T-helper 1 cell treated with Interleukin-12 subunit alpha and Interleukin-12 subunit beta and Interleukin-4 antibody, amounts not matched to agents 30 μg/mL and 1 μg/mL, for 36 hours (primary cell): ENCODE measurements at regions not wholly inside any gene's neighbourhood (a gene's known extent, or its start where the extent isn't known, plus 50 kb on each side); places are given as distances from the start of the nearest gene placed in this dataset.
"Not testable (repeated sequence)": the region's sequence is repeated elsewhere in the genome, so short reads cannot be mapped to it uniquely, and the experiment has no call there.

Source experiments
- H3K27ac Mint-ChIP-seq: one replicate; pipeline ENCODE4 v1.8.0; 2021; ENCODE audit warnings: mild to moderate bottlenecking, mixed read lengths
- H3K27me3 Mint-ChIP-seq: one replicate; pipeline ENCODE4 v1.8.0; 2021; ENCODE audit warnings: low read depth, mixed read lengths
- H3K36me3 Mint-ChIP-seq: one replicate; pipeline ENCODE4 v1.8.0; 2021; ENCODE audit warnings: low read depth, mixed read lengths
- H3K4me1 Mint-ChIP-seq: one replicate; pipeline ENCODE4 v1.8.0; 2021; ENCODE audit warnings: low read depth, mixed read lengths
- H3K4me3 Mint-ChIP-seq: one replicate; pipeline ENCODE4 v1.8.0; 2021; ENCODE audit warnings: mild to moderate bottlenecking, moderate library complexity, mixed read lengths
- H3K9me3 Mint-ChIP-seq: one replicate; pipeline ENCODE4 v1.8.0; 2021; ENCODE audit warnings: mixed read lengths

GRCh38 chr16:88197481-88198456 is 185.0 kb upstream of the ZNF469 start:
- H3K9me3 Mint-ChIP-seq = peaks cover under 1% of the 10 kb centered on the region
- no peaks in the 10 kb centered on the region for H3K36me3 Mint-ChIP-seq
- H3K4me1 Mint-ChIP-seq = no peaks in the 10 kb centered on the region
- H3K27ac Mint-ChIP-seq = no peak overlapping the region
- H3K4me3 Mint-ChIP-seq = no peak overlapping the region
- H3K27me3 Mint-ChIP-seq = peaks cover 4% of the 10 kb centered on the region

GRCh38 chr16:88198457-88199295 is 184.1 kb upstream of the ZNF469 start:
- H3K9me3 Mint-ChIP-seq, H3K27ac Mint-ChIP-seq, H3K36me3 Mint-ChIP-seq, H3K4me1 Mint-ChIP-seq, H3K27me3 Mint-ChIP-seq, H3K4me3 Mint-ChIP-seq: not testable (repeated sequence)

DNA sequence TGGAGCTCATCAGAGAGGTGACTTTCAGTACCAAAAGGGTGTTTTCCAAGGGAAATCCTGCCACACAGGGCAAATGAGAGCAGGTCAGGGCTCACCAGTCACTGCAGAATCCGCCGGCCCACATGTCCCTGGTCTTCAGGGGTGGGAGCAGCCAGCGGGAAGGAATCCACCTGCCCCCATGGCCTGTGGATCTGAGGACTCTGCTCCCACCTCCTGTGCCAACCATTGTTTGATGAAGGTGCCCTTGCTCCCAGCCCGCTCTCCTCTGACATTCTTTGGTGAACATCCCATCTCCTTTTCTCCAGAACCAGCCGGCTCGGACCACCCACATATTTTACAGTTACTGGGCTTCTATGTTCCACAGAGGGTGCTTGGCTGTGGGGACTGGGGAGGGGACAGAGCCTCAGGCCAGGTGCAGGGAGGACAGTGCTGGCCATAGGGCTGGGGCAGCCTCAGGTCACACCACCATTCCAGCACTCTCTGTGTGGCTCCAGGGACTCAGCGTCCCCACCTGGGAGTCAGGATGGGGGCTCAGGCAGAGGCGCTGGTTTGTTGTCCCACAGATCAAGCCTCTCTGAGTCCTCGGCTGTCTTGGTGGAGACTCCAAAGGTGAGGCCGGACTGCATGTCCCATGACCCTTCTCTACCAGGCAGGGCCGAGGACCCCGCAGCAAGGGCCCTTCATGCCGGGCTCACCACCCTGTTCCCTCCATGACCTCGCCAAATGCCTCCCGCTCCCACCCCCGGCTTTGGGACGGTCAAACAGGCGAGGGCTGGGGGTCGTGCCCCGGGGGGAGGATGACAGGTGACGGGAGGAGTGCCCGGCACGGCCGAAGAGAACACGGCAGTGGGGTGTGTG is 183.2 kb upstream of the ZNF469 start:
- H3K36me3 Mint-ChIP-seq, H3K27ac Mint-ChIP-seq, H3K27me3 Mint-ChIP-seq, H3K4me1 Mint-ChIP-seq, H3K4me3 Mint-ChIP-seq, H3K9me3 Mint-ChIP-seq: not testable (repeated sequence)

- H3K36me3 Mint-ChIP-seq, H3K27ac Mint-ChIP-seq, H3K4me3 Mint-ChIP-seq, H3K27me3 Mint-ChIP-seq, H3K4me1 Mint-ChIP-seq, H3K9me3 Mint-ChIP-seq: not testable (repeated sequence)
Observed at GRCh38 chr16:88200154-88200895, 182.4 kb upstream of the ZNF469 start.

GRCh38 chr16:88200896-88201185 is 181.9 kb upstream of the ZNF469 start:
- Mint-ChIP-seq H3K4me1 (no peaks in the 10 kb centered on the region), H3K27ac (no peak overlapping the region), H3K36me3 (no peaks in the 10 kb centered on the region), H3K4me3 (no peak overlapping the region), H3K27me3 (no peaks in the 10 kb centered on the region), H3K9me3 (no peaks in the 10 kb centered on the region)

- H3K27me3 Mint-ChIP-seq, H3K4me1 Mint-ChIP-seq, H3K36me3 Mint-ChIP-seq, H3K4me3 Mint-ChIP-seq, H3K9me3 Mint-ChIP-seq, H3K27ac Mint-ChIP-seq: not testable (repeated sequence)
Observed at GRCh38 chr16:88201611-88202010, 181.1 kb upstream of the ZNF469 start.

GRCh38 chr16:88202207-88202745 is 180.5 kb upstream of the ZNF469 start:
- Mint-ChIP-seq H3K4me3 (no peak overlapping the region), H3K36me3 (no peaks in the 10 kb centered on the region), H3K27me3 (no peaks in the 10 kb centered on the region), H3K9me3 (no peaks in the 10 kb centered on the region), H3K27ac (no peak overlapping the region), H3K4me1 (no peaks in the 10 kb centered on the region)

DNA sequence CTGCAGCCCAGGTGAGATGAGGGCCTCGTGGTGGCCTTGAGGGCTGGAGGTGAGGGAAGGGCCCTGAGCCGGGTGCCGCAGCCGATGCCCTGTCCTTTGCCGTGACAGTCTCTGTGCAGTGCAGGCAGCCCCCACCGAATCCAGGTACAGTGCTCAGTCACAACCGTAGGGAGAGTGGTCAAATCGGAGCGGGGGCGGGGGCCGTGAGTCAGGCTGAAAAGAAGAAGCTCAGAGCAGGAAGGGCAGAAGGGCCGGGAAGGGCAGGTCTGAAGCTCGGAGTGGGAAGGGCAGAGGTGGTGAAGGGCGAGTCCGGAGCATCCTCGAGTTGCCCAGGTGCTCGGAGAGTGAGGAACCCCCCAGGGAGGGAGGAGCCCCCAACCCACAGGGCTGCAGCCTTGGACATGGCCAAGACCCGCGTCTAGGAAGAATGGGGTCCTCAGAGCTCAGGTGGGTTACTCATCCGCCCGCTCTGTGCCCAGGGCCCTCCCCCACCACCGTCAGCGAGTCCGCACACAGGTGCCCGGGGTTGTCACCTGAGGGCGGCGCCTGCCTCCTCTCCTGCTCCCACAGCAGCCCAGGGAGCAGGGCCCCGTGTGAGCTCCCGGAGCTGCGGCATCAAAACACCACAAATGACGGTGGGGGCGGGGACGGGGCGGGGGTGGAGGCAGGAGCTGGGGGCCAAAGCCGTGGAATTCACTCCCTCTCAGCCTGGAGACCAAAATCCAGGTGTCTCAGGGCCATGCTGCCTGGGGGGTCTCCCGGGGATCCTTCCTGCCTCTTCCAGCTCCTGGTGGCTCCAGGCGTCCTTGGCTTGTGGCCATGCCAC is 179.7 kb upstream of the ZNF469 start:
- not testable (repeated sequence) for H3K36me3 Mint-ChIP-seq, H3K4me3 Mint-ChIP-seq, H3K9me3 Mint-ChIP-seq, H3K27ac Mint-ChIP-seq, H3K4me1 Mint-ChIP-seq, H3K27me3 Mint-ChIP-seq

DNA sequence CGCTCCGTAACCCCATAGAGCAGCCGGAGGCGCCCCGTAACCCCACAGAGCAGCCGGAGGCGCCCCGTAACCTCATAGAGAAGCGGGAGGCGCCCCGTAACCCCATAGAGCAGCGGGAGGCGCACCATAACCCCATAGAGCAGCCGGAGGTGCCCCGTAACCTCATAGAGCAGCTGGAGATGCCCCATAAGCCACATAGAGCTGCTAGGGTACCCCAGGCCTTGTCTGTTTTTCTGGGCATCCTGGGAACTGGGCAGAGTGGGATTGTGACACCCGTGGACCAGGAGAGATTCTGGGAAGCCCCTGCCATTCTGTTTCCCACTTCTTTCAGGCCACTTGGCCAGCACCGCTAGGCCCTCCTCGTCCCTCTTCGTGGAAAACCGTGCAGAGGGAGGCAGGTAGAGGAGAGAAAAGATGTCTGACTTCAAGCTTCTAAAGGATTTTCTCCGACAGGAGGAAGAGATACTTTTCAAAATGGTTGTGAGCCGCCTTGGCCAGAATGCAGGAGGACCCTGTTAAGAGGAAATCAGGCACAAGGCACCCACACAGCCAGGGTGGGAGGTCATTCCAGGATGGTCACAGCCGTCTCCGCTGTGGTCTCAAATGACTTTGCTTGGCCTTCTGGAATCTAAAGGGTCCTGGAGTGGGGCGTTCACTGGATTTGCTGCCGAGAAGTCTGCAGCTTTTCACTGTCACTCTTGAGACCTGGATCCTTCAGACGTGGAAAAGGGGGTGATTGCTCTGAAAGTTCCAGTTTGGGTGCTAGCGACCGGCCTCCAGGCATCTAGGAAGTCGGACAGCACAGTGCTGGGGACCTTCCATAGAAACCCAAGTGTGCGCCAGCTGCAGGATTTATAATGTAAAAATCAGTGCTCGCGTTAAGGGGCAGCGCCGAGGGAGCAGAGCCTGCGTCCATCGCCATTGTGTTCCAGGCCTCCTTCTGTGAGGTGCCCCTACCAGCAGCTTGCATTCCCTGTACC is 178.3 kb upstream of the ZNF469 start:
- not testable (repeated sequence) for H3K27ac Mint-ChIP-seq, H3K4me3 Mint-ChIP-seq, H3K36me3 Mint-ChIP-seq, H3K4me1 Mint-ChIP-seq, H3K9me3 Mint-ChIP-seq, H3K27me3 Mint-ChIP-seq

DNA sequence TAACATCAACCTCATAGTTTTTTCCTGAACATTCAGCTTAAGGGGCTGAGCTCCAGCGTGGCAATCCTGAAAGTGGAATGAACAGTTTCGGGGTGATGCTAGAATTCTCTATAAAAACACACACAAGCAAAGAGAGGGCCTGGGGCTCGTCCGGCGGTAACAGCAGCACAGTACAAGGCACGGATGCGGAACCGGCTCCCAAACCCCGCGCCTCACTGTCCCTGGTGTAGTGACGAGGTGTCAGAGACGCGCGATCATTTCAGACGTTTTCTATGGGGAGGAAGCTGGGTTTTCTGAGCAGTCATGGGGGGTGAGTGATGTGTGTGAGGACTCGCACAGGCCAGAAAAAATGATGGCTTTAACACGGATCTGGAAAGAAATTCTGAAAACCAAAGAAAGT is 177.3 kb upstream of the ZNF469 start:
- H3K27me3 Mint-ChIP-seq, H3K4me3 Mint-ChIP-seq, H3K36me3 Mint-ChIP-seq, H3K4me1 Mint-ChIP-seq, H3K27ac Mint-ChIP-seq, H3K9me3 Mint-ChIP-seq: not testable (repeated sequence)

DNA sequence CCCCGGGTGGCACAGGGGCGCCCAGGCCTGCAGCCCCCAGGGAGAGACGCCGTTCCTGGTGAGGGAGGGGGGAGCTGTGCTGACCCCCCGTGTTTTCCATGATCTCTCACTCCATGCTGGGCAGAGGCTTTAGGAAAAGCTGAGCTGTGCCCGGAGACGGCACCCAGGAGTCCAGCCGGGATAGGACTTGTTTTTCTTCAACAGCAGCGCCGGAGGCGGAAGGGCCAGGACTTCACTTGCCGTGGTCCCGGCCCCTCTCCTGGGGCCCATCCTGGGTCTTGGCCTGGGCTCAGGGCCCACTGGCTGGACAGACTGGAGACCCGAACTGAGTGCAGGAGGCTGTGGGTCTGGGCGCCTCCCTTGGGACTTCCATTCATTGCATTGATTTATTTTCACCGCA is 176.8 kb upstream of the ZNF469 start:
- not testable (repeated sequence) for H3K27me3 Mint-ChIP-seq, H3K4me1 Mint-ChIP-seq, H3K27ac Mint-ChIP-seq, H3K9me3 Mint-ChIP-seq, H3K4me3 Mint-ChIP-seq, H3K36me3 Mint-ChIP-seq

DNA sequence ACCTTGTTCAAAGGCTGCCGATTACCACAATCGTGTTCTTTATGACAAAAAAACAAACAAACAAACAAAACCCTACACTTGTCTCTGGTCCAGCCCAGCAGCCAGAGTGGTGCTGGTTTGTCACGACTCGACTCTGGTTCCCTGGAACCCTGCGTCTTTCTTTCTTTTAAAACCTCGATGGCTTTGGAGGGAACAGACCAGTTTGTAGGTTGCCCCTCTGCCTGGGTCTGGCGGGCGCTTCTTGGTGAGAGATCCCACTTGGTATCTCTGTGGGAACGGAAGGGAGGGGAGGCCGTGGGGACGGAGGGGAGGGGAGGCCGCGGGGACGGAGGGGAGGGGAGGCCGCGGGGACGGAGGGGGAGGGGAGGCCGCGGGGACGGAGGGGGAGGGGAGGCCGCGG is 176.2 kb upstream of the ZNF469 start:
- H3K4me3 Mint-ChIP-seq, H3K9me3 Mint-ChIP-seq, H3K27ac Mint-ChIP-seq, H3K27me3 Mint-ChIP-seq, H3K36me3 Mint-ChIP-seq, H3K4me1 Mint-ChIP-seq: not testable (repeated sequence)
